HG03565 (cell line): ENCODE measurements at regions not wholly inside any gene's neighbourhood (a gene's known extent, or its start where the extent isn't known, plus 50 kb on each side); places are given as distances from the start of the nearest gene placed in this dataset.
"Not testable (repeated sequence)": the region's sequence is repeated elsewhere in the genome, so short reads cannot be mapped to it uniquely, and the experiment has no call there.

ENCODE experiments used
- ATAC-seq: cut with Tn5 transposase; IDR thresholded peaks from one replicate; pipeline ENCODE4 v1.9.1; 2021; ENCODE audit warnings: mild to moderate bottlenecking, moderate library complexity; ENCODE audit not compliant: unreplicated experiment

DNA sequence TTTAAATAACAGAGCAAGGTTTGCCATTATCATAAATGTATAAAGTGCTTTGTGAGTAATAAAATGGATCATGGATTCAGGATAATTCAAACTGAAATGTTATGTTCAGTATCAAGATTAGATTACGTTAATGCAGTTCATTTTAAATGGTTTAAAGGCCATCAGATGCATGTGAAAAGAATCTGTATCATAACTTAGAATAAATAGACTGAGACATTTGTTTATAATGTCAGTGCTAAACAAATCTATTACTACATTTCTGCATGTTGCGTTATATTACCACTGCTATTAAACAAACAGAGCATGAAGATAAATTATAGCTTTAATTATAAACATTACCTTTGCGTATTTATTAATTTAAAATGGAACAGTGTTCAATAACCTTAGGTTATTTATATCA, 160.2 kb downstream of the TOX3 start:
- ATAC-seq: no peak

- no peak for ATAC-seq
These were observed 162.6 kb downstream of the TOX3 start for GRCh38 chr16:52384378-52384777.

- no peak for ATAC-seq
These were observed 163.2 kb downstream of the TOX3 start for GRCh38 chr16:52383640-52384292.

GRCh38 chr16:52383119-52383518, 163.8 kb downstream of the TOX3 start:
- no peak for ATAC-seq

GRCh38 chr16:52379551-52379950, 167.4 kb downstream of the TOX3 start:
- no peak for ATAC-seq

DNA sequence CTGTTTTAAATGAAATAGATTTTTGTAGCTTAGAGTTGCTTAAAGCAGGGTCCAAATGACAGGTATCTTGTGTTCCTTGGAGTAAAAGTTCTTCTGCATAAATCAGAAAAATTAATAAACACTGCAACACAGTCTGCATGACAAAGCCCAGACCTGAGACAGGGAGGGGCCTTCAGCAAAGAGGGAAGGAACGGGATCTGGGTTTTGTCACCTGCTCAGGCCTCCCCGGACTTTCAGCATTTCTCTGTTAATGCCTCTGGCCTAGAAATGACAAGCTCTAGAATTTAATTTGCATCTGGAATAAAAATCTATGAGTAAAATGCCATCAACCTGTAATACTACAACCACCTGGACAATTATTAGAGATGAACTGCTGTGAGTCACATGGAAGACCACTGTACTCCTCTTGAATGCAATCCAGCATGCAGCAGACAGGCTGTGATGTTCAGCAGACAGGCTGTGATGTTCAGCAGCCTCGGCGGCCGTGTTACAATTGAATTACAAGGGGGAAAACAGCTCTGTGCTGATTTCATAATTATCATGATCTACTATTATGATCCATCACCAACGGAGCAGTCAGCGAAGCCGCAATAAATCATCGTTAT, 170.2 kb downstream of the TOX3 start:
- ATAC-seq: no peak

DNA sequence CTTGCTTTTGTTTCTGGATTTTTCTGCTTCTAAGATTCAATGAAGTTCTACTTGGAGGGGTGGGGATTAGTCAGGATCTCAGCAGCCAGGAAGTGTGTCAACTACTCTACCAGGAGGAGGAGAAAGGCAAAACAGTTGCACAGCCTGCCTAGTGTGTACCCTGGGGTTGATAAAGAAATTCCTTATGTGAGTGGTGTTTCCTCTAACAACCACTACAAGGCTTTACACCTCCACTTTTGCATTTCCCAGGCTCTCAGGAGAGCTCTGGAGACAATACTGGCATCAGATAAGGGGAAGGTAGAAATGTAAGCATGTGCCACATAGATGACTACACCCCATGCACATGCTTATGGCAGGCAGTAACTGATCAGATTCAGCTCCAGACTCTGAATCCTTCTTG, 174.6 kb downstream of the TOX3 start:
- ATAC-seq: no peak

- ATAC-seq: no peak
These were observed 178.1 kb downstream of the TOX3 start for GRCh38 chr16:52368859-52369258.

DNA sequence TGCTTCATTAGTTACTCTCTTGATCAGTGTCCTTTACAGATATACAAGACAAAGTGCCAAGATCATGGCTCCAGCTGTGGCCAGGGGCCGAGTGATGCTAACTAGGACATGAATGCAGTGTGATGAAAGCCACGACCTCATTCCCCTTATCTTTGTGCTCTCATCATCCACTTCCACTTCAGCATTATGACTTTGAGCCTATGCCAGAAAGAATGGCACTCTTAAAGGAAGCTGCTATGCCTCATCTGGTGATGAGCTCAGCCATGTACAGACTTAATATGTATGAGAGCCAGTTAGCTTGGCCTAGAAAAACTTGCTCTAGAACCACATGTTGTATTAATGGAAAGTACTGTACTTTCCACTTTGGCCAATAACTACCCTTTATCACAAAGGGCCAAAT, 179.1 kb downstream of the TOX3 start:
- ATAC-seq: no peak

GRCh38 chr16:52366983-52367382, 180.0 kb downstream of the TOX3 start:
- no peak for ATAC-seq

DNA sequence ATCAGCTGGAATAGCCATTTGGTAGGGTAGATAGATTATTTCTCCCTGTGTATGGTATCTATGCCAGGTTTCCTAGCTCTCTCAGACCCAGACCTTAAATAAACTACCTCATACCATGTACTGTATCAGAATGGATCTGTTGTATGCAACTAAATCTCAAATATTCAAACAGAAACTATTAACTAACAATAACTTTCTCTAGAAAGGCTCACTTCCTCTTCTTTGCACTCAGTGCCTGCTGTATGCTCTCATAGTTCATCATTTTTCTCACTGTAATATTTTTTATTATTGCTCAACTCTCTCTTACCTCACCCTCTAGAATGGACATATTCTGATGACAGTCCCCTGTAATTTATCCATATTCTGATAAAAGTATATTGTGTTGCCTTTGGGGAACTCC, 182.4 kb downstream of the TOX3 start:
- peak; percentile 85 for ATAC-seq

GRCh38 chr16:52363082-52363481, 183.9 kb downstream of the TOX3 start:
- ATAC-seq: no peak

GRCh38 chr16:52357711-52358110, 189.2 kb downstream of the TOX3 start:
- ATAC-seq: no peak

GRCh38 chr16:52353249-52353648, 193.7 kb downstream of the TOX3 start:
- ATAC-seq: no peak

DNA sequence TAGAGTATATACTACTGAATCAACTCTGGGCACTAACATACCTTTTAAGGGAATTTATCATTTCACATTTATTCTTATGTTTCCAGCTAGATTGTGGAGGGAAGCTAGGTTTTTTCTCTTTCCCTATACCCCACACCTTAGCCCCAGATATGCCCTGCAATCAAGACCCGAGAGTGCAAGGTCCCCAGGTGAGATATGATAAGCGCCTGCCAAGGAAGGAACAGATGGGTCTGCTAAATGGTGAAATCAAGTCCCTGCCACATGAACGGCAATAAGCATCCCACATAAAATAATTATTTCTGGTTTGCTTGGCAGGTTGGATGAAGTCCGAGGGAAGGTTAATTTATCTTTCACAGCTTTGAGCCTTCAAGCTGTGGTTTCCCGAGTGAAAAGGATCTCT, 195.5 kb downstream of the TOX3 start:
- ATAC-seq: no peak

DNA sequence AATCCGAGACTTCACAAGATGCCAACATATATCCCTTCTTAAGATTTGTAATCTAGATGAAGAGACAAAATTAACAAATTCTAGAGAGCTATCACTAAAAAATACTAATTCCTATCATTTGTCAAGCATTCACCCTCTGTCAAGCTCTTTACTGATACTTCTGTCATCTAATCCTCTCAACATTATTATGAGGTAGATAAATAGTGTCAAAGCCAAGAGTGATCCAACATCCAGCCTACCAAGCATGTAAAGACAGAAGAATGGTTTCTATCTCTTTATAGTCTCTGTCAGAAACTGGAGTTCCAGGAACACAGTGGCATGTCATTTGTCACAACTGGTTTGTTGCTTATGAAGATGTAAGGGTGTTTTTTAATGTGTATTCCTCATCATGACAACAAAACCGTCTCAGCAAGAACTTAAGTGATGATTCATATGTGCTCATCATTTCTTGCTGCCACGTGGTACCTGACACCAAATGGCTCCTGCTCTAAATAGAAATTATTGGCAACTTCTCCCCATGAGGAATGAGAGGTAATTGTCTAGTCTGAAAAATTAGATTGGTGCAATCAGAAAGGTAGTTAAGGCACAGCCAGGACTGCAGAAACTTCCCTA, 196.8 kb downstream of the TOX3 start:
- no peak for ATAC-seq

- ATAC-seq: no peak
These were observed 200.2 kb downstream of the TOX3 start for GRCh38 chr16:52346709-52347108.

GRCh38 chr16:52333673-52334072, 213.3 kb downstream of the TOX3 start:
- not testable (repeated sequence) for ATAC-seq

- no peak for ATAC-seq
These were observed 226.0 kb downstream of the TOX3 start for GRCh38 chr16:52320930-52321439.

DNA sequence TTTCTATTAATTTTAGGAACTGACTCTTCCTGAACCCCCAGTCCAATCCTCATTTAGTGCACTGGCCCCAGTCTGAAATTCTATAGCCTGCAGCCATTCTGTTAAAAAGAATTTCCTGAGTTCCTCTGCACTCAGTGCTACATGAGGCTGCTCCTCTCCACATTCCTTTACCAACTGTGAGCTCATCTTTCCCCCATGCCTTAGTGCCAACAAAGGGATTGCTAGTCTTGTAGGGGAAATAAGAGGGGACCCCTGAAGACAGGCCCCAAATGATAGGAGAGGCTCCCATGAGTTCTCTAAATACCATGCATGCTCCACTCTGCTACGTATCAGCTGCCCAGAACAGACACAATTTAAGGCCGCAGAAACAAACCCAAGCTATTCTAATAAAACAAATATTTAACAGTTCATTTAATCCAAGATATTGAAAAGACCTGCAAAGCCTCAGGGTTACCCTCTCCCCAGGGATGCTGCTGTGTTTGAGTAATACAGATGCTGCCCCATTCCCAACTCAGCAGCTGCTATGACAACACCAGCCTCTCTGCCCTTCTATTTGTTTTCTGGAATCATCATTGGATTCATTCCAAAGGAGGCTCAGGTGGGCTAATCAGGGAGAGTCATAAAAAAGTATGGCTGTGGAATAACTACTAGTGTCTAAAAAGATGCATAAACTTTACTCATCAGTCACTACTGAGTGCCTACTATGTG, 228.5 kb downstream of the TOX3 start:
- ATAC-seq: no peak

DNA sequence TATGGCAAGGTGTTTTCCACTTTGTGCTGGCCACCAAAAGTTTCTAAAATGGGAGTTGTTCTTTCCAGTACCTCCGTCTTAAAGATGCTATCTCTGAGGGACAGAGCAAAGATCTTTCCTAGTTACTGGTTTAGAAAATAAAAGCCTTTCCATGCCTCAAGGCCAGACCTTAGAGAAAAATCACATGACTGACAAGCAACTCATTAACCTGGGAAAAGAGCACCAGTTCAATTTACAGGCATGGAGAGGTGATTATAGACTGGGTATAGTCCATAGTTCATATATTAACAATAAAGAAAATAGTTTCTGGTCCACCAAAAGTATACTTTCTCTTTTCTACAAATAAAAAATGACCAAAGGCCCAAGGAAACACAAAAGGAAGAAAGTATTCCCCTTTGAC, 230.7 kb downstream of the TOX3 start:
- no peak for ATAC-seq

- ATAC-seq: no peak
These were observed 234.2 kb downstream of the TOX3 start for GRCh38 chr16:52312716-52313115.
